ENCODE measurements at regions not wholly inside any gene's neighbourhood (a gene's known extent, or its start where the extent isn't known, plus 50 kb on each side); places are given as distances from the start of the nearest gene placed in this dataset.

GRCh38 chr21:32211306-32211705 lies 67.5 kb downstream of the MIS18A start:
- no peak overlapping the region for H3K27ac Mint-ChIP-seq (ENCODE audit: unreplicated experiment)
- peaks cover 66% of the 10 kb centered on the region for H3K27me3 Mint-ChIP-seq (ENCODE audit: unreplicated experiment)
- intact Hi-C loops (cut with micrococcal nuclease; ENCODE audit: unreplicated experiment): no loop called here
- H3K4me1 Mint-ChIP-seq (ENCODE audit: low read depth, unreplicated experiment): no peaks in the 10 kb centered on the region
- BruUV-seq (replicated peaks): no TSS peak
- CTCF ChIA-PET: no interaction called here
- no peaks in the 10 kb centered on the region for H3K36me3 Mint-ChIP-seq (ENCODE audit: insufficient read depth, unreplicated experiment)
- no peaks in the 10 kb centered on the region for H3K9me3 Mint-ChIP-seq (ENCODE audit: low read depth, unreplicated experiment)
- H3K4me3 Mint-ChIP-seq (ENCODE audit: low read depth, unreplicated experiment): no peak overlapping the region
- no peak for DNase-seq
- TF ChIP-seq, protein P1, sequence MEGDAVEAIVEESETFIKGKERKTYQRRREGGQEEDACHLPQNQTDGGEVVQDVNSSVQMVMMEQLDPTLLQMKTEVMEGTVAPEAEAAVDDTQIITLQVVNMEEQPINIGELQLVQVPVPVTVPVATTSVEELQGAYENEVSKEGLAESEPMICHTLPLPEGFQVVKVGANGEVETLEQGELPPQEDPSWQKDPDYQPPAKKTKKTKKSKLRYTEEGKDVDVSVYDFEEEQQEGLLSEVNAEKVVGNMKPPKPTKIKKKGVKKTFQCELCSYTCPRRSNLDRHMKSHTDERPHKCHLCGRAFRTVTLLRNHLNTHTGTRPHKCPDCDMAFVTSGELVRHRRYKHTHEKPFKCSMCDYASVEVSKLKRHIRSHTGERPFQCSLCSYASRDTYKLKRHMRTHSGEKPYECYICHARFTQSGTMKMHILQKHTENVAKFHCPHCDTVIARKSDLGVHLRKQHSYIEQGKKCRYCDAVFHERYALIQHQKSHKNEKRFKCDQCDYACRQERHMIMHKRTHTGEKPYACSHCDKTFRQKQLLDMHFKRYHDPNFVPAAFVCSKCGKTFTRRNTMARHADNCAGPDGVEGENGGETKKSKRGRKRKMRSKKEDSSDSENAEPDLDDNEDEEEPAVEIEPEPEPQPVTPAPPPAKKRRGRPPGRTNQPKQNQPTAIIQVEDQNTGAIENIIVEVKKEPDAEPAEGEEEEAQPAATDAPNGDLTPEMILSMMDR (IDR thresholded peaks at IDR 0.05; ENCODE audit: unreplicated experiment): no peak

- Mint-ChIP-seq H3K4me3 (ENCODE audit: low read depth, unreplicated experiment) (no peak overlapping the region), H3K27me3 (ENCODE audit: unreplicated experiment) (peaks cover 62% of the 10 kb centered on the region), H3K9me3 (ENCODE audit: low read depth, unreplicated experiment) (no peaks in the 10 kb centered on the region), H3K36me3 (ENCODE audit: insufficient read depth, unreplicated experiment) (no peaks in the 10 kb centered on the region), H3K4me1 (ENCODE audit: low read depth, unreplicated experiment) (no peaks in the 10 kb centered on the region), H3K27ac (ENCODE audit: unreplicated experiment) (no peak overlapping the region)
- intact Hi-C loops (cut with micrococcal nuclease; ENCODE audit: unreplicated experiment): no loop called here
- no peak for DNase-seq
- CTCF ChIA-PET: no interaction called here
- no TSS peak for BruUV-seq (replicated peaks)
- TF ChIP-seq, protein P1 (IDR thresholded peaks at IDR 0.05; ENCODE audit: unreplicated experiment): no peak
These were observed 69.3 kb downstream of the MIS18A start for GRCh38 chr21:32209580-32209979.

DNA sequence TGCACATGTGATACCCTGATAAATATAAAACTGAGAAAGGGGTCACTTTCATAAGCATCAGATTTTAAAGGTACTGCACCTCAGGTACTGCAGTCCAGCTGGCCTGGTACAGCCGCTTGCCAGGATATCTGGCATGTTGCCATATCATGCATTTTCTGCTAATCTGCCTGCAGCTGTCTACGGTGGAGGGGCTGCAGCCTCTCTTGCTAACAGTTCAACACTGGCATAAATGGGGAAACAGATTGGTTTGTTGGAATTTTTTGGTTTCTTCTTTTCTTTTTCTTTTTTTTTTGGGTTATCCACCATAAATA lies 71.5 kb downstream of the MIS18A start:
- H3K27me3 Mint-ChIP-seq (ENCODE audit: unreplicated experiment): peaks cover 61% of the 10 kb centered on the region
- CTCF ChIA-PET: no interaction called here
- no TSS peak for BruUV-seq (replicated peaks)
- DNase-seq: no peak
- TF ChIP-seq, protein P1 (IDR thresholded peaks at IDR 0.05; ENCODE audit: unreplicated experiment): no peak
- H3K27ac Mint-ChIP-seq (ENCODE audit: unreplicated experiment): no peak overlapping the region
- H3K36me3 Mint-ChIP-seq (ENCODE audit: insufficient read depth, unreplicated experiment): no peaks in the 10 kb centered on the region
- H3K4me3 Mint-ChIP-seq (ENCODE audit: low read depth, unreplicated experiment): no peak overlapping the region
- intact Hi-C loops (cut with micrococcal nuclease; ENCODE audit: unreplicated experiment): no loop called here
- H3K4me1 Mint-ChIP-seq (ENCODE audit: low read depth, unreplicated experiment): no peaks in the 10 kb centered on the region
- no peaks in the 10 kb centered on the region for H3K9me3 Mint-ChIP-seq (ENCODE audit: low read depth, unreplicated experiment)

GRCh38 chr21:32206631-32207405 lies 72.0 kb downstream of the MIS18A start:
- TF ChIP-seq, protein P1 (IDR thresholded peaks at IDR 0.05; ENCODE audit: unreplicated experiment): no peak
- Mint-ChIP-seq H3K4me1 (ENCODE audit: low read depth, unreplicated experiment) (no peaks in the 10 kb centered on the region), H3K27me3 (ENCODE audit: unreplicated experiment) (peaks cover 57% of the 10 kb centered on the region), H3K4me3 (ENCODE audit: low read depth, unreplicated experiment) (no peak overlapping the region), H3K9me3 (ENCODE audit: low read depth, unreplicated experiment) (no peaks in the 10 kb centered on the region), H3K27ac (ENCODE audit: unreplicated experiment) (no peak overlapping the region), H3K36me3 (ENCODE audit: insufficient read depth, unreplicated experiment) (no peaks in the 10 kb centered on the region)
- intact Hi-C loops (cut with micrococcal nuclease; ENCODE audit: unreplicated experiment): no loop called here
- CTCF ChIA-PET: no interaction called here
- BruUV-seq (replicated peaks): no TSS peak
- no peak for DNase-seq
